Mononuclear cell (primary cell): ENCODE measurements at regions not wholly inside any gene's neighbourhood (a gene's known extent, or its start where the extent isn't known, plus 50 kb on each side); places are given as distances from the start of the nearest gene placed in this dataset.
"Not testable (repeated sequence)": the region's sequence is repeated elsewhere in the genome, so short reads cannot be mapped to it uniquely, and the experiment has no call there.

Experiments used
- H3K27me3 ChIP-seq: 2 replicates; pipeline ENCODE4 v1.6.0; 2011; ENCODE audit warnings: low read length, control low read depth; ENCODE audit not compliant: insufficient read depth
- H3K4me1 ChIP-seq: 2 replicates; pipeline ENCODE4 v1.5.1; 2011; ENCODE audit warnings: mild to moderate bottlenecking, low read length, control low read depth; ENCODE audit not compliant: insufficient read depth
- H3K4me3 ChIP-seq: 2 replicates; pipeline ENCODE4 v1.5.1; 2011; ENCODE audit warnings: mild to moderate bottlenecking, low read length, moderate library complexity
- H3K9me3 ChIP-seq: 2 replicates; pipeline ENCODE4 v1.5.1; 2011; ENCODE audit warnings: low read depth, mild to moderate bottlenecking, control low read depth, low read length

DNA sequence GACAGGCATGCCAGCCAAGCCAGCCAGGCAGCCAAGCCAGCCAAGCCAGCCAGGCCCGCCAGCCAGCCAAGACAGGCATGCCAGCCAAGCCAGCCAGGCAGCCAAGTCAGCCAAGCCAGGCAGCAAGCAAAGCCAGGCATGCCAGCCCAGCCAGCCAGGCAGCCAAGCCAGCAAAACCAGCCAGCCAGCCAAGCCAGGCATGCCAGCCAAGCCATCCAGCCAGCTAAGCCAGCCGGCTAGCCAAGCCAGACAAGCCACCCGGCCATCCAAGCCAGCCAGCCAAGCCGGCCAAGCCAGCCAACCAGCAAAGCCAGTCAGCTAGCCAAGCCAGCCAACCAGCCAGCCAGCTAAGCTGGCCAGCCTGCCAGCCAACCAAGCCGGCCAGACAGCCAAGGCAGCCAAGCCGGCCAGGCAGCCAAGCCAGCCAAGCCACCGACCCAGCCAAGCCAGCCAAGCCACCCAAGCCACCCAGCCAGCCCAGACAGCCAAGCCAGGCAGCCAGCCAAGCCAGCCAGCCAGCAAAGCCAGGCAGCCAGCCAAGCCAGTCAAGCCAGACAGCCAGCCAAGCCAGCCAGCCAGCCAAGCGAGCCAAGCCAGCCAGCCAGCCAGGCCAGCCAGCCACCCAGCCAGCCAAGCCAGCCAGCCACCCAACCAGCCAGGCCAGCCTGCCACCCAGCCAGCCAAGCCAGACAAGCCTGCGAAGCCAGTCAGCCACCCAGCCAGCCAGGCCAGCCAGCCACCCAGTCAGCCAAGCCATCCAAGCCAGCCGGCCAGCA lies 332.9 kb upstream of the PLGLB2 start:
- H3K27me3 ChIP-seq, H3K9me3 ChIP-seq, H3K4me1 ChIP-seq, H3K4me3 ChIP-seq: not testable (repeated sequence)

GRCh38 chr2:87415586-87416265 lies 332.2 kb upstream of the PLGLB2 start:
- not testable (repeated sequence) for H3K4me1 ChIP-seq, H3K27me3 ChIP-seq, H3K4me3 ChIP-seq, H3K9me3 ChIP-seq

DNA sequence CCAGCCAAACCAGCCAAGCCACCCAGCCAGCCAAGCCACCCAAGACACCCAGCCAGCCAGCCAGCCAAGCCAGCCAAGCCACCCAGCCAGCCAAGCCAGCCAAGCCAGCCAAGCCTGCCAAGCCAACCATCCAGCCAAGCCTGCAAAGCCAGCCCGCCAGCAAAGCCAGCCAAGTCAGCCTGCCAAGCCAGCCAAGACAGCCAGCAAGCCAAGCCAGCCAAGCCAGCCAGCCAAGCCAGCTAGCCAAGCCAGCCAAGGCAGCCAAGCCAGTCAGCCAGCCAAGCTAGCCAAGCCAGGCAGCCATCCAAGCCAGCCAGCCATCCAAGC lies 331.7 kb upstream of the PLGLB2 start:
- H3K4me1 ChIP-seq, H3K4me3 ChIP-seq, H3K9me3 ChIP-seq, H3K27me3 ChIP-seq: not testable (repeated sequence)

DNA sequence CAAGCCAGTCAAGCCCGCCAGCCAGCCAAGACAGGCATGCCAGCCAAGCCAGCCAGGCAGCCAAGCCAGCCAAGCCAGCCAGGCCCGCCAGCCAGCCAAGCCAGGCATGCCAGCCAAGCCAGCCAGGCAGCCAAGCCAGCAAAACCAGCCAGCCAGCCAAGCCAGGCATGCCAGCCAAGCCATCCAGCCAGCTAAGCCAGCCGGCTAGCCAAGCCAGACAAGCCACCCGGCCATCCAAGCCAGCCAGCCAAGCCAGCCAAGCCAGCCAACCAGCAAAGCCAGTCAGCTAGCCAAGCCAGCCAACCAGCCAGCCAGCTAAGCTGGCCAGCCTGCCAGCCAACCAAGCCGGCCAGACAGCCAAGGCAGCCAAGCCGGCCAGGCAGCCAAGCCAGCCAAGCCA lies 330.7 kb upstream of the PLGLB2 start:
- not testable (repeated sequence) for H3K4me1 ChIP-seq, H3K27me3 ChIP-seq, H3K4me3 ChIP-seq, H3K9me3 ChIP-seq

GRCh38 chr2:87417742-87418567 lies 329.9 kb upstream of the PLGLB2 start:
- not testable (repeated sequence) for H3K27me3 ChIP-seq, H3K4me3 ChIP-seq, H3K9me3 ChIP-seq, H3K4me1 ChIP-seq

- not testable (repeated sequence) for H3K27me3 ChIP-seq, H3K4me1 ChIP-seq, H3K4me3 ChIP-seq, H3K9me3 ChIP-seq
Observed at GRCh38 chr2:87418823-87419822, 328.8 kb upstream of the PLGLB2 start.

DNA sequence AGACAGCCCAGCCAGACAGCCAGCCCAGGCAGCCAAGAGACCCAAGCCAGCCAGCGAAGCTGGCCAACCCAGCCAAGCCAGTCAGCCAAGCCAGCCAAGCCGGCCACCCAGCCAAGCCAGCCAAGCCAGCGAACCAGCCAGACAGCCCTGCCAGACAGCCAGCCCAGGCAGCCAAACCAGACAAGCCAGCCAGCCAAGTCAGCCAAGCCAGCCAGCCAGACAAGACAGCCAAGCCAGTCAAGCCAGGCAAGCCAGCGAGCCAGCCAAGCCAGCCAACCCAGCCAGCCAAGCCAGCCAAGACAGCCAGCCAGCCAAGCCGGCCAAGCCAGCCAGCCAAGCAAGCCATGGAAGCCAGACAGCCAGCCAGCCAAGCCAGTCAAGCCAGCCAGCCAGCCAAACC lies 327.9 kb upstream of the PLGLB2 start:
- not testable (repeated sequence) for H3K27me3 ChIP-seq, H3K9me3 ChIP-seq, H3K4me3 ChIP-seq, H3K4me1 ChIP-seq

DNA sequence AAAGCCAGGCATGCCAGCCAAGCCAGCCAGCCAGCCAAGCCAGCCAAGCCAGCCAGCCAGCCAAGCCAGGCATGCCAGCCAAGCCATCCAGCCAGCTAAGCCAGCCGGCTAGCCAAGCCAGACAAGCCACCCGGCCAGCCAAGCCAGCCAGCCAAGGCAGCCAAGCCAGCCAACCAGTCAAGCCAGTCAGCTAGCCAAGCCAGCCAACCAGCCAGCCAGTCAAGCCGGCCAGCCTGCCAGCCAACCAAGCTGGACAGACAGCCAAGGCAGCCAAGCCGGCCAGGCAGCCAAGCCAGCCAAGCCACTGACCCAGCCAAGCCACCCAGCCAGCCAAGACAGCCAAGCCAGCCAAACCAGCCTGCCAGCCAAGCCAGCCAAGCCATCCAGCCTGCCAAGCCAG lies 326.9 kb upstream of the PLGLB2 start:
- H3K9me3 ChIP-seq, H3K27me3 ChIP-seq, H3K4me3 ChIP-seq, H3K4me1 ChIP-seq: not testable (repeated sequence)

DNA sequence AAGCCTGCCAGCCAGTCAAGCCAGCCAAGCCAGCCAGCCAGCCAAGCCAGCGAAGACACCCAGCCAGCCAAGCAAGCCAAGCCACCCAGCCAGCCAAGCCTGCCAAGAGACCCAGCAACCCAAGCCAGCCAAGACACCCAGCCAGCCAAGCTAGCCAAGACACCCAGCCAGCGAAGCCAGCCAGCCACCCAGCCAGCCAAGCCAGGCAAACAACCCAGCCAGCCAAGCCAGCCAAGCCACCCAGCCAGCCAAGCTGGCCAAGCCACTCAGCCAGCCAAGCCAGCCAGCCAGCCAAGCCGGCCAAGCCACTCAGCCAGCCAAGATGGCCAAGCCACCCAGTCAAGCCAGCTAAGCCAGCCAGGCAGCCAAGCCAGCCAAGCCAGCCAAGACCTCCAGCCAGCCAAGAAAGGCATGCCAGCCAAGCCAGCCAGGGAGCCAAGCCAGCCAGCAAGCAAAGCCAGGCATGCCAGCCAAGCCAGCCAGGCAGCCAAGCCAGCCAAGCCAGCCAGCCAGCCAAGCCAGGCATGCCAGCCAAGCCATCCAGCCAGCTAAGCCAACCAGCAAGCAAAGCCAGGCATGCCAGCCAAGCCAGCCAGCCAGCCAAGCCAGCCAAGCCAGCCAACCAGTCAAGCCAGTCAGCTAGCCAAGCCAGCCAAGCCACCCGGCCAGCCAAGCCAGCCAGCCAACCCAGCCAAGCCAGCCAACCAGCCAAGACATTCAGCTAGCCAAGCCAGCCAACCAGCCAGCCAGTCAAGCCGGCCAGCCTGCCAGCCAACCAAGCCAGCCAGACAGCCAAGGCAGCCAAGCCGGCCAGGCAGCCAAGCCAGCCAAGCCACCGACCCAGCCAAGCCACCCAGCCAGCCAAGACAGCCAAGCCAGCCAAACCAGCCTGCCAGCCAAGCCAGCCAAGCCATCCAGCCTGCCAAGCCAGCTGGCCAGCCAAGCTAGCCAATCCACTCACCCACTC lies 323.8 kb upstream of the PLGLB2 start:
- H3K27me3 ChIP-seq, H3K9me3 ChIP-seq, H3K4me1 ChIP-seq, H3K4me3 ChIP-seq: not testable (repeated sequence)

GRCh38 chr2:87424763-87425154 lies 323.1 kb upstream of the PLGLB2 start:
- not testable (repeated sequence) for H3K27me3 ChIP-seq, H3K4me3 ChIP-seq, H3K4me1 ChIP-seq, H3K9me3 ChIP-seq

GRCh38 chr2:87425191-87425590 lies 322.7 kb upstream of the PLGLB2 start:
- H3K4me1 ChIP-seq, H3K9me3 ChIP-seq, H3K4me3 ChIP-seq, H3K27me3 ChIP-seq: not testable (repeated sequence)

DNA sequence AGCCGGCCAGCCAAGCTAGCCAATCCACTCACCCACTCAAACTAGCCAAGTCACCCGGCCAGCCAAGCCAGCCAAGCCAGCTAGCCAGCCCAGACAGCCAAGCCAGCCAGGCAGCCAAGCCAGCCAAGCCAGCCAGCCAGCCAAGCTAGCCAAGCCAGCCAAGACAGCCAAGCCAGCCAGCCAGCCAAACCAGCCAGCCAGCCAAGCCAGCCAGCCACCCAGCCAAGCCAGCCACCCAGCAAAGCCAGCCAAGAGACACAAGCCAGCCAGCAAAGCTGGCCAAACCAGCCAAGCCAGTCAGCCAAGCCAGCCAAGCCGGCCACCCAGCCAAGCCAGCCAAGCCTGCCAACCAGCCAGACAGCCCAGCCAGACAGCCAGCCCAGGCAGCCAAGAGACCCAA lies 322.2 kb upstream of the PLGLB2 start:
- H3K4me1 ChIP-seq, H3K4me3 ChIP-seq, H3K27me3 ChIP-seq, H3K9me3 ChIP-seq: not testable (repeated sequence)

DNA sequence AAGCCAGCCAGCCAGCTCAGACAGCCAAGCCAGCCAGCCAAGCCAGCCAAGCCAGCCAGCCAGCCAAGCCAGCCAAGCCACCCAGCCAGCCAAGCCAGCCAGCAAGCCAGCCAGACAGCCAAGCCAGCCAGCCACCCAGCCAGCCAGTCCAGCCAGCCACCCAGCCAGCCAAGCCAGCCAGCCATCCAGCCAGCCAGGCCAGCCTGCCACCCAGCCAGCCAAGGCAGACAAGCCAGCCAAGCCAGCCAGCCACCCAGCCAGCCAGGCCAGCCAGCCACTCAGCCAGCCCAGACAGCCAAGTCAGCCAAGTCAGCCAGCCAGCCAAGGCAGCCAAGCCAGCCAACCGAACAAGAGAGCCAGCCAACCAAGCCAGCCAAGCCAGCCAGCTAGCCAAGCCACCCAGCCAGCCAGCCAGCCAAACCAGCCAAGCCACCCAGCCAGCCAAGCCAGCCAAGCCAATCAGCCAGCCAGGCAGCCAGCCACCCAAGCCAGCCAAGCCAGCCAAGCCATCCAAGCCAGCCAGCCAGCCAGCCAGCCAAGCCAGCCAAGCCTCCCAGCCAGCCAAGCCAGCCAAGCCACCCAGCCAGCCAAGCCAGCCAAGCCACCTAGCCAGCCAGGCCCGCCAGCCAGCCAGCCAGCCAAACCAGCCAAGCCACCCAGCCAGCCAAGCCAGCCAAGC lies 319.3 kb upstream of the PLGLB2 start:
- H3K4me1 ChIP-seq, H3K27me3 ChIP-seq, H3K4me3 ChIP-seq, H3K9me3 ChIP-seq: not testable (repeated sequence)
